Activated CD4-positive, alpha-beta T cell treated with anti-CD3 and anti-CD28 coated beads for 1 hour (primary cell): ENCODE measurements at regions not wholly inside any gene's neighbourhood (a gene's known extent, or its start where the extent isn't known, plus 50 kb on each side); places are given as distances from the start of the nearest gene placed in this dataset.
"Not testable (repeated sequence)": the region's sequence is repeated elsewhere in the genome, so short reads cannot be mapped to it uniquely, and the experiment has no call there.

Source experiments
- DNase-seq: peaks from one replicate; pipeline ENCODE4 v3.0.0-alpha.2; 2020

DNA sequence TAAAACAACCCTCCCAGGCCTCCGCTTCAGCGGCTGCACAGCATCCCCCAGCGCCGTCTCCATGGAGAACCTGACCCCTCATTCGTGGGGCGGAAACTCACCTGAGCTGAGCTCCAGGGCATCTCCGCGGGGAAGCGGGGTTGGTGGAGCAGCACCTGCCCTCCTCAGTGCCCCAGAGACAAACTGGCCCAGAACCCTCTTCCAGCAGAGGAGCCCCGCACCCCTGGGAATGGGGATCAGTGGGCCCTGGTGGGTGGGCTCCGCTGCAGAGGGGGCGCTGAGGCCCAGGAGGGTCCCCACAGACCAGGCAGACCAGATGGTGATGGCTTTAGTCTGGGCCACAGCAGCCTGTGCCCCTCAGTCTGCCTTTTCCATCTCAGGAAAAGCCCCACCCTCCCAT, 261.2 kb downstream of the ADGRD1 start:
- DNase-seq: not testable (repeated sequence)

DNA sequence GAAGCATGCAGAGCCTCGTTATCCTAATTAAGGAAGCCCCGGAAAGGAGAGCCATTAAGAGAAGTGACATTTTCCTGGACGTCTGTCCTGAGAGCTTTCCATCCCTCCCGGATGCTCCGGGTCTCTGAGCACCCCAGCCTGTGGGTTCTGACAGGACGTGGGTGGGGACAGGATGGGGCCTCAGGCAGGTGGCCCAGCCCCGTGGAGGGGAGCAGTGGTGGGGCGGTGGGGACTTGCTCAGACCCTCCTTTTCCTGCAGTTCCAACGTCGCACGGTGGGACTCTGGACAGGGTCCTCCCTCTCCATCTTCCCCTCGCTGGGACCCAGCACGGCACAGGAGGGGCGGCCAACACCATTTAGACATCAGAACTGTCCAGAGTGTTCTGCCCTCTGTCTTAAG, 262.9 kb downstream of the ADGRD1 start:
- DNase-seq: not testable (repeated sequence)

DNA sequence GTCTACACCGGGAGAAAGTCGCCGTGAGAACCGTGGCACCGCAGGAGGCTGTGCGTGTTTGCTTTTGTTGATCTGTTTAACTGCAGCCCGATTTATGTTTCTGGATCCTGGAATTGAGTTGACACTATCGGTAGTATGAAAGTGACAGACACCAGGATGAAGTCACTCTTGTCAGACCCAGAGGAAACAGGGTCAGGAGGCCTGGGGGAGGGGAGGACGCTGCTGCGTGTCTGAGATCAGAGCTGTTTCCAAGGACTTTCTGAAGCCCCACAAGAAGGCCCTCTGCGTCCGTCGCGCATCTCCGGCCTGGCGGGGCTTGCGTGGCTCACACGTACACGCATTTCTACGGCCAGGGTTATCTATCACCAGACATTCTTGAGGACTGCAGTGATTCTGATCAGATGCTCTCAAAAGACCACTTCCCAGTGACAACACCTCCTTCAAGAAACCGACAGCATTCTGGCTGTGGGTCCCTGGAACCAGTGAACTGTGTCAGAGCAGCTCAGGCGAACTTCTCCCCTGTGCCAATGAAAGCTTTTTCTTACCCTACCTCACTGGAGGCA, 263.4 kb downstream of the ADGRD1 start:
- no peak for DNase-seq

DNA sequence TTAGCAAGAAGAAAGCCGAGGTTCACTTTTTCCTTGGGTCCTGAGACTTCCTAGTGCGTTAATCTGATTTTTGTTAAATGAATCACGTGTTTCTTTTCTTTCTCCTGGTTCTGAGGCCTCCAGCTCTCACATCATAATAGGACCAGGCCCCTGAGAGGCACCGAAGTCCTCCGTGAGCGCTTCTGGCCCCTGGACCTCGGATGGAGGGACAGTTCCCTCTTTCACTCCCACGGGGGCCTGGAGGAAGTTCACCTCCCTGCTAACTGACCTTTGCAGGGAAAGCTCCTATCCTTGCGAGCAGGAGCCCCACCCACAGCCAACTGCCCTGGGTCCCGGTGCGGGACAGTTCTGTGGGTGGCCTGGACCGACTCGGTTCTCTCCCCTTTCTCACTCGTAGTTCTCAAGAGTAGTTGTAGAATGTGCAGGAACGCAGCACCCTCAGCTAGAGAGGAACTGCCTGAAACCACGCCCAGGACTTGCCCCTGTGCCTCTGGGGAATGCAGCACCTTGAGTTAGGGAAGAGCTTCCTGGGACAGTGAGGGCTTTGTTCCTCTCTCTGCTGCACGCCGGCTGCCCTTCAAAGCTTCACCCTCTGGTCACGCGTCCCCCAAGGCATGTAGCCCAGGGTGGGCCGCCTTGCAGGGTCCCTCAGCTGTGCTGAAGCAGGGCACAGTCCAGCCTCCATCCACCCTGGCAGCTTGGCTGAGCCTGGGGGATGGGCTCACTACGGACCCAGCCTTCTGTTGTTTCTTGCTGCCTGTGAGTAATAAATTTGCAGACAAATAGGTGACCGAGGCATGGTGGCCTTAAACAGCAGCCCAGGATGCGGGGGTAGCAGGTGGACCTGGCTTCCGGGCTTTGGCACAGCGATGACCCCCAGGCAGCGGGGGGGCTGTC, 264.6 kb downstream of the ADGRD1 start:
- no peak for DNase-seq

DNA sequence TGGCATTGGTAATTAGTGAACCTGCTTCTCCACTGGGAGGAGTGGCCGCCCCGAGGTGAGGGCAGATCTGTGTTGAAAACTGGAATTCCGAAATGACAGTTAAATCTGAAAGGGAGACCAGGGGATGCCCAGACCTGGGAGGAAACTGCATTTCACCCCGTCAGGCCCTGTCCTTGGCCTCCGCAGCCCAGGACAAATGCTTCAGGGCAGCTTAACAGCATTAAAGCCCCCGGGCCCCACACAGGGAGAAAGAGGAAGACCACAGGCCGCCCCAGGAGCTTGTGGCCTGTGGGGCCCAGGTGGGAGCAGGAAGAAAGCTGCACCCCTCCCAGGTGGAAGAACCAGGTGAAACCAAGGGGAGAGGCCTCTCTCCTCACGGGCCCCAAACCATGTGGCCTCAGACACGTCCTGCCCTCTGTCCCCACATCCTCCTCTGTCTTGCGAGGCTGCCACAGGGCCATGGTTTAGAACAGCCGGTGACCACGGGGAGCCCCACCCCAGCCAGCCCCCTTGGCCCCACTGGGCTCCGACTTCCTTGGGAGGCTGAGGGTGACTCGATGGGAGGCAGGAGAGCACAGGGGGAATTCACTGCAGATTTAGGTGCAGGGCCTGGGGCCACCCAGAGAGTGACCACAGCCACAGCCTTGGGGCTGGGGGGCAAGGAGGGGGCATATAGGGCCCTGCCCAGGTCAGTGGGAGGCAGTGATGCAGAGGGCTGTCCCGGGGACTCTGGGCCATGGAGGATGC, 265.4 kb downstream of the ADGRD1 start:
- DNase-seq: no peak

DNA sequence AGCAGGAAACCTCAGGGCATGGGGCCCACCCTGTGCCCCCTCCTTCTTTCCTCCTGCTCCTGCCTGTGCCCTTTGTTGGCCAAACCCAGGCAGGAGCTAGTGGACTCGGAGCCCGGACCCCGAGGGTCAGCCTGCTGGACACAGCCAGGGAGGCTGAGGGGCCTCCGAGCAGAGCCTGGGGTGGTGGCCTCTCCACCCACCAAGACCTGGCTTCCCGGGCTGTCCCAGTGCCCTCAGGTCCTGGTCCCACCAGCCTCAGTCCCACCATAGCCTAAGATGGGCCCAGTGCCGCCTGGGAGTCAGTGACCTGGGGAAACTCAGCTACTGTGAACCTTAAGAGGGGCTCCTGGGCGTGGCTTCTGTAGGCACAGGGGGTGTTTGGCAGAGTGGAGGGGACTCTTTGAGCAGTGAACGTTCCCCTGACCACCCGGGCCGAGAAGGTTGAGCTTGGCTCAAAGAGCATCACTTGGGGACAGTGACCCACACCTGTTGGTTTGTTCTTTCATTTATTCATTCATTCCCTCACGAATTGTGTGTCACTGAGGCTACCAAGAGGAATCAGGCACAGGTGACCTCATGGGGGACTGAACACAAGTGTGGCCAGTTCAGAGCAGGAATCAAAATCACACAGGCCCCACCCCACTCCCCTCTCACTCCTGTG, 266.1 kb downstream of the ADGRD1 start:
- DNase-seq: no peak

DNA sequence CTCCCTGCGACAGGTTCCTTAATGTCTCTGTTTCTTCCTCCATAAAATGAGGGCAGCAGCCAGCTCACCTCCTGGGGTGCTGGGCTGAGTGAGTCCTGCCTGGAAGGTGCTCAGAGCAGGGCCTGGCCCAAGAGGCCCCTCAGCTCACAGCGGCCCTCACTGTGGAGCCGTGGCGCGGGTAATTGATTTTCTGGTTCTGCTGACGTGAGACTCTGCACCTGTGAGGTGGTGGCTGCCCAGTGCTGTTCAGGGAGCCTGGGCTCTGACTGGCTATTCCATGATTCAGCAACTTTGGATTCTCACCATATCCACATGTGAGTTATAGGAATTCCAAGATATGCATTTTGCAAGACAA, 266.6 kb downstream of the ADGRD1 start:
- no peak for DNase-seq

DNA sequence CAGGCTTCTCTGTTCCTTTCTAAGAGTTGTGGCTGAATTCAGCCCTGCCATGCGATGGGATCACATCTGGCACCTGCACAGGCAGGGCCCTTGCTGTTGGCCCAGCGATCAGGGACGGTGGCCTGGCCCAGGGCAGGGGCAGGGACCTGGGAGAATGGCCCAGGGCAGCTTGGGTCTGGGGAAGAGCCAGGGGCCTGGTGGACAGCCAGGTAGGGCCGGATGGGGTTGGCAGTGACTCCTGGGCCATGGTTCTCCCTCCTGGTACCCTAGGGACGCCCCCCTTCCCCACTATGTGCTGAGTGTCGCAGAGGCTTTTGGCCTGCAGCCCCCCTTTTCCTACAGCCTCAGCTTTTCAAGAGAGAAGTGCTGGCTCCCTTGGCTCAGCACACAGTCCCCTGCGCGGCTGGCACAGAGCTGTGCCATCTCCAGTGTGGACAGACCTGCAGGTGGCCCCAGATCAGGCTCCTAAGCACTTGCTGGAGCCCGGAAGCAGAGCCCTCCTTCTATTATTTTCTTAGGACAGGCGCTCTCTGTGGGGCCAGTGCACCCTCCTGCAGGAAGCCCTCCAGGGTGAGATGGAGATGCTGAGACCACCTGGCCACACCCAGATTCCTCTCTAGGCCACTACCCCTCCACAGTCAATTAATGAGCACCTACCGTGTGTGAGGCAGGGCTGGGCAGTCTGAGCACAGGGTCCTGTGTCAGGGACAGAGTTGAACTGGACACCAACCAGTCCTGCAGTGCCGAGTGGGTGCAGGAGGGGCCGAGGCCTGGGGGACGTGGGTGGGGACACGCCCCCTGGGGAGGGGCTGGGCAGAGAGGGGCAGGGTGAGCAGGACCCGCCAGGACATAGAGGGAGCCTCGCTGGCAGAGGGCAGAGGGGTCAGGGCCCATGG, 267.6 kb downstream of the ADGRD1 start:
- DNase-seq: no peak

DNA sequence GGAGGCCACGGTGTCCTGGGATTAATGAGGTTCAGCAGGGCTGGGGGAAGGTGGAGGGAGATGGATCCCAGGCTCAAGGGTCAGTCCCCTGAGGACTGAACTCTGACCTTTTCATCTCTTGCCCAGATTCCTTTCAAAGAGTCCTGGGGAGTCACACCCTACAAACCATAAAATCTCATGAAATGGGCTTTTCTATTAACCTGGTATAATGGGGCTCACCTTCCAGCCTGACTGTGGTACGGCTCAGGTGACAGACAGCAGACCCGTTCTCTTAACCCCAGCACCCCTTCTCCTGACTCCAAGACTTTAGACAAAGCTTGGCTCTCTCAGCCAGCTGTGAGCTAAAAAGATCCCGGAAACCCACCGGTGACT, 268.2 kb downstream of the ADGRD1 start:
- DNase-seq: no peak

DNA sequence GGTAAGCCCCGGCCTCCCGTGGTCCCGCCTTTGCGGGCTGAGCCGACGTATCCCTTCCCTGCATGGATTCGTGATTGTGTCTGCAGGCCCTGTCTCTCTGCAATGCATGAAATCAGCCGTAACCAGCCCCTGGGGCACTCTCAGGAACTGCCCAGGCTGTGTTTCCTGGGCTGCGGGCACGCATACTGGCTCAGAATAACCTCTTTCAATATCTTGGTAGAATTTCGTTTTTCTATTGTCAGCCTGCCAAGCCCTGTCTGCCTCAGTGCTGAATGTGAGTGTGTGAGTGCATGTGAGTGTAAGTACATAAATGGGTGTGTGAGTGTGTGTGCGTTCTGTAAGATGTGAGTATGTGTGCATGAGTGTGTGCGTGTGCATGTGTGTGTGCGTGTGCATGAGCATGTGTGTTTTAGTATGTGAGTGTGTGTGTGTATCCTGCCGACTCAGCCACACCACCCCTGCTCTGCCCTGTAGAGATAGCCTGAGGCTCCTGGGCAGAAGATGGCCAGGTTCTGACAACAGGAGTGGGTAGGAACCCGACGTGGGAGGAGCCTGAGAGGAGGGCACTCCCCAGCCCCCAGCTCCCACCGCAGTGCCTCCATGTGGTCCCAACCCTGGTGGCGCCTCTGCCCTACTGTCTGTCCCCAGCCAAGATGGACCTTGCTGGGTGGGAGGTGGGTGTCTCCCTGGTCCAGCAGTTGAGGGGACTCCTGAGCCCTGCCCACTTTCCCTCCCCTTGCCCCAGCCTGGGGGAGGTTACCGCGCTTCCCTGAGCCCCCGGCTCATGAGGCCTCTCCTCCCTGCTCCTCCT, 268.8 kb downstream of the ADGRD1 start:
- no peak for DNase-seq

DNA sequence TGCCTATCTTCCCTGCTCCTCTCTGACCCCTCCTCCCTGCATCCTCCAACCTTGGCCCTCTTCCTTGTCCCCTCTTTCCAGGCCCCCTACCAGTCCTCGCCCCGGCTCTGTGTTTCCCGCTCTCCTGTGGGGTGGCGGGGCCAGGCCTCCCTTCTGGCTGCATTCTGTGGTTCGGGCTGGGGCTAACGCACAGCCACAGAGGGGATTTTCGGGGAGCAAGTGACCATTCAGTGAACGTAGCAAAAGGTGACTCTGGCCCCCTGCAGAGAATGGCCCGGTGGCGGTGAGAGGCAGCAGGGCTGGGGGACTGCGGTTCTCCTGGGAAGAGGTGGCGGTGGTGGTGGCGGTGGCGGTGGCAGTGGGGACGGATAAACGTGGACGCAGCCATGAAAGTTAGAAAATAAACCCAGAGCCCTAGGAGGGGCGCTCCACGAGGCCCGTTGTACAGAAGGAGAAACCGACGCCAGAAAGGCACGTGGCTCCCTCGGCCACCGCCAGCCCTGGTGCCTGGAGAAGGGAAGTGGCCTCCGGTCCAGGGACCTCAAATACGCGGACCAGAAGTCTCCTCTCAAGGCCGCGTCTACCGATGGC, 269.6 kb downstream of the ADGRD1 start:
- no peak for DNase-seq

DNA sequence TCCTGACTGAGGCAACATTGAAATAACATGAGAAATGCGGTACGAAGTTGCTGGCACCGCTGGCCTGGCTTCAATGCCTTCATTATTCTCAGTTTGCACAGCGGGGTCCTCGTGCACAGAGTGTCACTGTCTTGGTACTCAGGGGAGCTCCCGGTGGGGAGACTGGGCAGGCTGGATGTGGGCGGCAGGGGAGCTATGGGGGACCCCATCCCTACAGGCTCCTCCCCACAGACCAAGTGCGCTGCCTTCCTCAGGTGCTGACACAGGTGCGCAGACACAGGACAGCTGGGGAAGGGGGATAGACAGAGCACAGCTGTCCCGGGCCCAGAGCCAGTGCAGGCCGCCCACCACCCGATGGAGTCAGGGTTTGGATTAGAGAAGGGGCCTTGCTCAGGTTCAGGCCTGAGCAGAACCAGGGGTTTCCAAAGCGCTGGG, 270.1 kb downstream of the ADGRD1 start:
- no peak for DNase-seq

DNA sequence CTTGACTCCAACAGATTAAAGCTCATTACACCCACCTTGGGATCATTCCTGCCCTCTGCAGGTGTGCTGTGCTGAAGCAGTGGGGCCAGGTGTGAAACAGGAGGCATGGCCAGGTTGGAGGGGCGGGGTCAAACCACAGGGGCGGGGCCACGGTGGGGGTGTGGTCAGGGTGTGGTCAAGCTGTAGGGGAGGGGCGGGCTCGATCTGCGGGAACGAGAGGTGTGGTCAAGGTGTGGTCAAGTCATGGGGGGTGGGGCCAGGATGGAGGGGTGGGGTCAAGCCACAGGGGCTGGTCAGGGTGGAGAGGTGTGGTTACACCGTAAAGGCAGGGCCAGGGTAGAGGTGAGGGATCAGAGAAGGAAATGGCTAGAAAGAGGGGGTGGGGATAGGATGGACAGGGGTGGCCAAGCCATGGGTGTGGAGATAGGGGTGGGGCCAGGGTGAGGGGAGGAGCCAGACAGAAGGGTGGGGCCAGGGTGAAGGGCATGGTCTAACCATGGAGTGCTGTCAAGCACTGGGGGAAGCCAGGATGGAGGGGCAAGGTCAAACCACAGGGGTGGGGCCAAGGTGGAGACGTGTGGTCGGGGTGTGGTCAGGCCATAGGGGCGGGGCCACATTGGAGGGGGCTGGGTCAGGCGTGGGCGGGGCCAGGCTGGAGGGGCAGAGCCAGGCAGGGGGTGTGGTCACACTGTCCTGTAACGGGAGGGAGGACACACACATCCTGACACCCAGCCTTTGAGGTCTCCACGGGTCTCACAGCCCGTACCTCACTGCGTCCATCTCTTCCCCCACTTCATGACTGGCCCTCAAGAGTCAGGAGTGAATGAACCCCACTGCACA, 270.7 kb downstream of the ADGRD1 start:
- DNase-seq: not testable (repeated sequence)

DNA sequence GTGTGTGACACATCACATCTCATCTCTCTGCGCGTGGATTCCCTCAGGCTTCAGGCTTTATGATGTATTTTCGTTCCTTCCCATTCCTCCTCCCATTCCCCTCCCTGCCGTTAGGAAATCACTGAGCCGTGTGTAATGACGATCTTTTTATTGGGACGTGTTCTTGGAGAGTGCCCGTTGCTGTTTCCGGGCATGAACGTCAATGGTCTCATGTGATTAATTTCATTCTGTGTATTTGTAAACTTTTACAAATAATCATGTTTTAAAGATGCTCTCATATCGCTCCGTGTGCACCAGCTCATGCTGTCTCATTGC, 271.3 kb downstream of the ADGRD1 start:
- not testable (repeated sequence) for DNase-seq

DNA sequence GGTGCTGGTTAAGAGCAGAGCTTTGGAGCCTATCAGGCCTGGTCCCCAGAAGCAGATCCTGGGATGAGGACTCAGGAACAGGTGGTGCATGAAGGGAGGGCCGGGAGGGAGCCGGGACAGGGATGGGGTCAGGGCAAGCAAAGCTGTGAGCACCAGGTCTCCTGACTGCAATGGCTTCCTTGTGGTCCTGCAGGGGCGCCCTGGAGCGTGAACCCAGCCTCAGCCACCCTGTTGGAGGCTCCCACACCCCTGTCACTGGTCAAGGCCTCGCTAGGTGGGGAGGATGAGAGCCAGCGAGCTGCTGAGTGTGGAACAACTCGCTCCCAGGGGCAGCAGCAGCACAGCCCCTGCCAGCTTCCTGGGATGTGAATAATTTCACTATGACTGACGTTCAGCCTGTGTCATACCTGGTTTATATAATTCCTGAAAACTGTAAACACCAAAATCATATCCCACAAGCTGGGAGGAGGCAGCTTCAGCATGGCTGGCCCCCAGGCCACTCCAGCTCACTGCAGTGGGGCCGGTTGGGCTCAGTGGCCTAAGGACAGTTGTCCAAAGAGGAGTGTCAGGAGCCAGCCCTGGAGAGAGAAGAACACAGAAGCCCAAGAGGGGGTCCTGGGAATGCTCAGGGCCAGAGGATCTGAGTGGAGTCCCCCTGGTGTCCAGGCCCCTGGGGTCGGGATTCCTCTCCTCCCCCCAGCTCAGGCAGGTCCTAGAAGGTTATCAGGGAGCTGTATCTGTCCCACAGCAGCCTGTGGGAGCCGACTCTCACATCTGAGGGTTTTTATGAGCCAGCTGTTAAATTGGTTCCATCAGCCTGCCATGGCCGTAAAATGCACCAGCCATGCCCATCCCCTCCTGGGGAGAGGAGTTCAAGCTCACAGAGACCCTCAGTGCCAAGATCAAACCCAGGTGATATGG, 272.9 kb downstream of the ADGRD1 start:
- DNase-seq: no peak

DNA sequence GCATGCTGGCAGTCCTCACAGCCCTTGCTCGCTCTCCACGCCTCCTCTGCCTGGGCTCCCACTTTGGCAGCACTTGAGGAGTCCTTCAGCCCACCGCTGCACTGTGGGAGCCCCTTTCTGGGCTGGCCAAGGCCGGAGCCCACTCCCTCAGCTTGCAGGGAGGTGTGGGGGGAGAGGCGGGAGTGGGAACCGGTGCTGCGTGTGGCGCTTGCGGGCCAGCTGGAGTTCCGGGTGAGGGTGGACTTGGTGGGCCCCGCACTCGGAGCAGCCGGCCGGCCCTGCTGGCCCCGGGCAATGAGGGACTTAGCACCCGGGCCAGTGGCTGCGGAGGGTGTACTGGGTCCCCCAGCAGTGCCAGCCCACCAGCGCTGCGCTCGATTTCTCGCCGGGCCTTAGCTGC, 273.9 kb downstream of the ADGRD1 start:
- not testable (repeated sequence) for DNase-seq

DNA sequence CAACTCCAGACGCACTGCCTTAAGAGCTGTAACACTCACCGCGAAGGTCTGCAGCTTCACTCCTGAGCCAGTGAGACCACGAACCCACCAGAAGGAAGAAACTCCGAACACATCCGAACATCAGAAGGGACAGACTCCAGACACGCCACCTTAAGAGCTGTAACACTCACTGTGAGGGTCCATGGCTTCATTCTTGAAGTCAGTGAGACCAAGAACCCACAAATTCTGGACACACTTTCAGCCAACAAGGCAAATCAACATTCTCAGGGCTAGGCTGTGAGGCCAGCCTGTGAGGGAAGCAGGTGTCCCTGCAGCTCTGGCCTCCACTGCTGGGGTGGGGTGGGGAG, 275.3 kb downstream of the ADGRD1 start:
- DNase-seq: not testable (repeated sequence)

DNA sequence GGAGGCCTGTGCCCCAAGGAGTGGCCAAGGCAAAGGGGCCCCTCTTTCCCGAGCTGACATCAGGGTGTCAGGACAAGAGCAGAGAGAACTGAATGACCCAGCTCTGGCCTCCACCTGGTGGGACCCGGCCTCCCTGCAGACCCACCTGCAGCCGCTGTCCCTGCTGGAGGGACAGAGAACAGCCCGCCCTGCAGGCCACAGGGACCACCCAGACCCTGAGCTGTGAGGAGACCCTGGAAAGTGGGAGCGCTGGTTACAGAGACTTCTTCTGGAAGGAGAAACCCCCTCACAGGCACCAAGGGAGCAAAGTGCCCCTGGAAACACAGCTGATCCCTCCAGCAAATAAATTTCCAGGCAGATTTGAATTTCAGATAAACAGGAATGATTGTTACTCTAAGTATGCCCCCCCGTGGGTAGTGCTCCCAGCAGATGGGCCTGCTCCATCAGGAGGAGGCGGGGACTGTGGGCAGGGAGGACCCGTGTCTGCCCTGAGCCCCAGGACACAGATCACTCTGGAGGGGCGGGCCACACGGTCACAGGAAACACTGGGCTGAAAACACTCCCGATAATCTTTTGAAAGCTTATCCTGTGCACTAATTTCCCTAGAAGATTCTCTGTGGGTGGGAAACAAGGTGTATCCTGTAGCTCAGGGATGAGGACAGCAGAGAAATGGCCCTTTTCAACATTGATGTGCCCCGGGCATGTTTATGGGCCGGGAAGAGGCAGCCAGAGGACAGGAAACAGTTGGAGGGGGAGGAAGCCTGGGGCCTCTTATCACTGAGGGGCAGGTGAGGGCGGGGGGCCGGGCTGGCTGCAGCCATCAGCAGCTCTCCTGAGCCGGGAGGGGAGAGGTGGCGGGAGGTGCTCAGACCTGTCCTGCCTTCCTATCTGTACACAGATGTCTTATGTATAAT, 276.0 kb downstream of the ADGRD1 start:
- DNase-seq: no peak
